ENCODE measurements at regions not wholly inside any gene's neighbourhood (a gene's known extent, or its start where the extent isn't known, plus 50 kb on each side); places are given as distances from the start of the nearest gene placed in this dataset.

DNA sequence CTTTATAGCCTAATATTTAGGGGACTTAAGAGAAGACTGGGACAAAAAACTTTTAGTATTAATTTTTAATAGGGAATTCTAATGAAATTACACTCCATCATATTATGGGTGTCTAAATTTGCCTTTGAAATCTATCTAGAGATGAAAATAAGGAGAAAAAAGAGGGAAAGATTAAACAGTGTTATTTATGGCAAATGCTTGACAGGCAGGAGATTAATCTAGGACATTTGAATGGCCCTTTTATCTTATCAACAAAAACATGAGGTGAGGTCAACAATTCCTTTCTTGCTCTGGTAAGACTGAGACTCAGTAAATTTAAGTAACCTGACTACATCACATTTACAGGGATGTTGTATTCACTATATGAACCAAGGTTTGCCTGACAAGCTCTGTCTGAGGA, 852.8 kb upstream of the CTNND2 start:
- no peak for TF ChIP-seq EP300 (IDR thresholded peaks at IDR 0.05)
- no peak for TF ChIP-seq CTCF (IDR thresholded peaks at IDR 0.05)

Measured in upper lobe of left lung (tissue), 4 donors.